ENCODE measurements at regions not wholly inside any gene's neighbourhood (a gene's known extent, or its start where the extent isn't known, plus 50 kb on each side); places are given as distances from the start of the nearest gene placed in this dataset.

GRCh38 chr9:91073049-91073810 lies 271.6 kb downstream of the SYK start:
- no peak for DNase-seq

GRCh38 chr9:91073811-91074771 lies 272.5 kb downstream of the SYK start:
- no peak for DNase-seq

- no peak for DNase-seq
These were observed 273.2 kb downstream of the SYK start for GRCh38 chr9:91074866-91075265.

GRCh38 chr9:91075279-91075678 lies 273.7 kb downstream of the SYK start:
- DNase-seq: no peak

- no peak for DNase-seq
These were observed 276.2 kb downstream of the SYK start for GRCh38 chr9:91077624-91078368.

- no peak for DNase-seq
These were observed 276.7 kb downstream of the SYK start for GRCh38 chr9:91078369-91078695.

GRCh38 chr9:91082731-91083130 lies 279.0 kb downstream of the AUH start:
- DNase-seq: no peak

GRCh38 chr9:91084896-91085516 lies 276.7 kb downstream of the AUH start:
- DNase-seq: no peak

GRCh38 chr9:91085517-91086291 lies 276.0 kb downstream of the AUH start:
- DNase-seq: no peak

- no peak for DNase-seq
These were observed 274.9 kb downstream of the AUH start for GRCh38 chr9:91086657-91087461.

- DNase-seq: no peak
These were observed 274.3 kb downstream of the AUH start for GRCh38 chr9:91087462-91087759.

- DNase-seq: no peak
These were observed 272.2 kb downstream of the AUH start for GRCh38 chr9:91089405-91090129.

- DNase-seq: no peak
These were observed 271.6 kb downstream of the AUH start for GRCh38 chr9:91090130-91090410.

- DNase-seq: no peak
These were observed 269.5 kb downstream of the AUH start for GRCh38 chr9:91092214-91092613.

- no peak for DNase-seq
These were observed 267.2 kb downstream of the AUH start for GRCh38 chr9:91094324-91095088.

- DNase-seq: no peak
These were observed 263.4 kb downstream of the AUH start for GRCh38 chr9:91098203-91098850.

GRCh38 chr9:91099436-91099835 lies 262.3 kb downstream of the AUH start:
- no peak for DNase-seq

GRCh38 chr9:91100878-91101450 lies 260.8 kb downstream of the AUH start:
- no peak for DNase-seq

GRCh38 chr9:91101611-91102168 lies 260.0 kb downstream of the AUH start:
- DNase-seq: peak; percentile 56
